GM12878 (cell line): ENCODE measurements at regions not wholly inside any gene's neighbourhood (a gene's known extent, or its start where the extent isn't known, plus 50 kb on each side); places are given as distances from the start of the nearest gene placed in this dataset.

Experiments
- ATAC-seq: fragments of 200-7000 bp; cut with Tn5 transposase; 3 replicates; pipeline ENCODE4 v1.9.1; 2020; ENCODE audit warnings: mild to moderate bottlenecking, moderate library complexity
- BruUV-seq: library from RNA; stranded (reverse); fragments of 400-500 nt; replicated peaks from 2 replicates; lab custom pipeline; 2021; lab: Mats Ljungman, UMichigan
- CTCF ChIA-PET: fragments of 300-600 bp; sonication (Branson Sonifier 250); formaldehyde crosslinking; extraction: SDS; loops from one replicate; lab custom pipeline; 2021; ENCODE audit warnings: inconsistent platforms; lab: Yijun Ruan, JAX
- POLR2A ChIA-PET: fragments of 350-600 bp; formaldehyde crosslinking; extraction: SDS; loops from one replicate; lab custom pipeline; 2021; ENCODE audit warnings: inconsistent platforms; lab: Charles Lee
- RAD21 ChIA-PET: fragments of 300-600 bp; sonication (Branson Sonifier 250); formaldehyde crosslinking; loops from one replicate; lab custom pipeline; 2023; ENCODE audit warnings: antibody characterized with exemption; ENCODE audit not compliant: unreplicated experiment; lab: Charles Lee
- SMC1A ChIA-PET: fragments of 300-600 bp; sonication (Branson Sonifier 250); formaldehyde crosslinking; loops from one replicate; lab custom pipeline; 2023; ENCODE audit not compliant: unreplicated experiment, uncharacterized antibody; lab: Charles Lee
- DNase-seq: peaks from one replicate; pipeline ENCODE4 v3.0.0-alpha.2; 2011; ENCODE audit warnings: low read depth, low spot score
- FAIRE-seq: peaks from 3 replicates; lab custom pipeline; 2011; peaks lifted over from hg19 to GRCh38; lab: Jason Lieb, UNC
- H2AFZ ChIP-seq: 2 replicates; pipeline ENCODE4 v1.6.0; 2011; ENCODE audit warnings: low read depth, low read length, control low read depth; ENCODE audit not compliant: control insufficient read depth
- H3K27ac ChIP-seq: 2 replicates; pipeline ENCODE4 v1.5.1; 2011; ENCODE audit warnings: control low read depth; ENCODE audit not compliant: control insufficient read depth, insufficient read depth
- H3K27me3 ChIP-seq, 2 experiments: replicated peaks in 1 of 2; 2 replicates each; pipeline versions ENCODE4 v1.6.0 to v1.6.1; 2011; ENCODE audit warnings: low read length in 1 of 2; ENCODE audit not compliant: control insufficient read depth in 2 of 2, insufficient read depth in 2 of 2
- H3K36me3 ChIP-seq, 2 experiments: 2 replicates each; pipeline ENCODE4 v1.5.1; 2011; ENCODE audit warnings: low read length in 1 of 2; ENCODE audit not compliant: control insufficient read depth in 2 of 2, insufficient read depth in 2 of 2
- H3K4me1 ChIP-seq: 2 replicates; pipeline ENCODE4 v1.6.1; 2011; ENCODE audit warnings: mild to moderate bottlenecking, low read length, moderate library complexity, mixed read lengths; ENCODE audit not compliant: control insufficient read depth, insufficient read depth
- H3K4me2 ChIP-seq: 2 replicates; pipeline ENCODE4 v1.6.0; 2011; ENCODE audit warnings: control low read depth; ENCODE audit not compliant: control insufficient read depth, insufficient read depth
- H3K4me3 ChIP-seq: fragments of 200-600 bp; sonication (generic); 2 replicates; pipeline ENCODE4 v1.5.1; 2016
- H3K79me2 ChIP-seq: 2 replicates; pipeline ENCODE4 v1.6.0; 2011; ENCODE audit warnings: low read length; ENCODE audit not compliant: control insufficient read depth, insufficient read depth
- H3K9ac ChIP-seq: 2 replicates; pipeline ENCODE4 v1.8.0; 2011; ENCODE audit warnings: low read length, control low read depth, mixed read lengths; ENCODE audit not compliant: control insufficient read depth, insufficient read depth
- H3K9me3 ChIP-seq: replicated peaks from 3 replicates; pipeline ENCODE4 v1.5.1; 2011; ENCODE audit warnings: mild to moderate bottlenecking, low read length; ENCODE audit not compliant: control insufficient read depth, insufficient read depth
- H4K20me1 ChIP-seq: 2 replicates; pipeline ENCODE4 v1.6.0; 2011; ENCODE audit not compliant: control insufficient read depth, insufficient read depth
- CREB1 ChIP-seq: IDR thresholded peaks from 2 replicates; pipeline ENCODE4 v1.6.1; 2012; ENCODE audit warnings: low read depth, mild to moderate bottlenecking, inconsistent platforms
- IRF4 ChIP-seq: IDR thresholded peaks from 2 replicates; pipeline ENCODE4 v1.6.1; 2011; ENCODE audit warnings: low read depth, low read length
- NBN ChIP-seq: fragments of 450-650 bp; IDR thresholded peaks from 2 replicates; pipeline ENCODE4 v1.6.1; 2016
- RAD21 ChIP-seq: IDR thresholded peaks from 2 replicates; pipeline ENCODE4 v1.6.1; 2011; ENCODE audit warnings: mild to moderate bottlenecking, low read depth, low read length, moderate library complexity; ENCODE audit not compliant: insufficient read depth
- ZNF207 ChIP-seq: fragments of 450-650 bp; IDR thresholded peaks from 2 replicates; pipeline ENCODE4 v1.6.1; 2014; ENCODE audit warnings: antibody characterized with exemption, mild to moderate bottlenecking, borderline replicate concordance
- WGBS: methylation state at CpG from one replicate; pipeline ENCODE4 v1.1.6; 2016; ENCODE audit warnings: low lambda C conversion rate; ENCODE audit not compliant: insufficient replicate concordance, insufficient coverage; ENCODE audit errors: missing lambda C conversion rate; 5-methylcytosine and 5-hydroxymethylcytosine counted together
- in situ Hi-C: fragments of 300-500 bp; cut with MboI; formaldehyde crosslinking; loops from 9 replicates; pipeline ENCODE4 v1.14.3; 2018; ENCODE audit warnings: mixed read lengths
- intact Hi-C: fragments of 100-400 bp; cut with micrococcal nuclease; formaldehyde crosslinking; loops from one replicate; pipeline ENCODE4 v1.14.2; 2022; ENCODE audit not compliant: unreplicated experiment
- TF ChIP-seq, protein P1 (sequence below): IDR thresholded peaks from 2 replicates; pipeline ENCODE4 v1.6.1; 2012; ENCODE audit warnings: low read length, inconsistent platforms

DNA sequence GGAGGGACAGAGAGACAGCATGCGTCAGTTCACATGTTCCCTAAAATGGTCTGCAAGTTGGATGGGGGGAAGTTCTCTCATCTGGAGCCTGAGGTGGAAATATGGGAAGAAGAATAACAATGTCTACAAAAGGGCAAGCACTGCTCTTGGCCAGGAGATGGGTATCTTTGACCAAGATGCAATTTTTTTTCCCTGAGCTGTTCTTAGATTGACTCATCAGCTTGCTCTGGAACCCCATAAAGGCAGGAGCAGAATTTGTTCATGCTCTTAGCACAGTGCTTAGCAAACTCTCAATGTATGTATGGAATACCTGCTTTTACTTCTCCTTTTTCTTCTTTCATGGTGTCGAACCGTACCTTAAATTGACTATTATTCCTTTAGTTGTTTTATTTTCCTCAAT, 90.5 kb upstream of the ZNF827 start (continued):
- TF ChIP-seq, protein P1, sequence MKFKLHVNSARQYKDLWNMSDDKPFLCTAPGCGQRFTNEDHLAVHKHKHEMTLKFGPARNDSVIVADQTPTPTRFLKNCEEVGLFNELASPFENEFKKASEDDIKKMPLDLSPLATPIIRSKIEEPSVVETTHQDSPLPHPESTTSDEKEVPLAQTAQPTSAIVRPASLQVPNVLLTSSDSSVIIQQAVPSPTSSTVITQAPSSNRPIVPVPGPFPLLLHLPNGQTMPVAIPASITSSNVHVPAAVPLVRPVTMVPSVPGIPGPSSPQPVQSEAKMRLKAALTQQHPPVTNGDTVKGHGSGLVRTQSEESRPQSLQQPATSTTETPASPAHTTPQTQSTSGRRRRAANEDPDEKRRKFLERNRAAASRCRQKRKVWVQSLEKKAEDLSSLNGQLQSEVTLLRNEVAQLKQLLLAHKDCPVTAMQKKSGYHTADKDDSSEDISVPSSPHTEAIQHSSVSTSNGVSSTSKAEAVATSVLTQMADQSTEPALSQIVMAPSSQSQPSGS, result peak; percentile 27; the same call in 1 of the 2 replicates
- TF ChIP-seq RAD21, result peak; percentile 79

DNA sequence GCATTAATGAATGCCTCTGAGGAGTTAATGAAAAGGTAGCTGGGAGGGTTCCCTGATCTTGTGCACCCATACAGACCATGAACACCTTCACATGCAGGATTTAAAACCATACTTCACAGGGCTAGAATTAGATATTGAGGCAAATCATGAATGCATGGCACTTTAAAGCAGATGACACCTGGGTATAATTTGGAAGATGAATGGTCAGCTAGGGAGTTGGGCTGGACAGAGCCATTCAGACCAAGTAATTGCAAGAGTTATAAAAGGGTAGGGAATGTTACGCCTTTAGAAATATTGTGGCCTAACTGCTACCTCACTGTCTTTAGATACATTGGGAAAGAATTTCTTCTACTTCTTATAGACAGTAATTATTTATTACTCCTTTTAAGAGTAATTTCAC, 89.1 kb upstream of the ZNF827 start:
- Histone ChIP-seq H2AFZ (no peak overlapping the region), H4K20me1 (no peaks in the 10 kb centered on the region), H3K27me3 (no peaks in the 10 kb centered on the region), H3K79me2 (no peaks in the 10 kb centered on the region), H3K27ac (no peak overlapping the region), H3K4me1 (peaks cover 52% of the 10 kb centered on the region), H3K9ac (no peak overlapping the region), H3K4me2 (no peak overlapping the region), H3K36me3 (no peaks in the 10 kb centered on the region), H3K4me3 (no peak overlapping the region), H3K9me3 (no peaks in the 10 kb centered on the region)
- DNase-seq, result no peak
- SMC1A ChIA-PET, result interaction anchor here (1.1 to 6.5 kb wide), 3 partner anchors 32 to 127 kb away, joined by 3 to 33 read pairs (median 11); no protein-coding TSS in a partner anchor
- intact Hi-C loops (loop anchor here (5.0 kb wide), 2 partner anchors 150 to 315 kb away; partner anchors contain the start of gene LSM6), in situ Hi-C loops (no loop called here)
- 92% methylated on average over 1 of the region's 1 CpG for WGBS
- POLR2A ChIA-PET, result no interaction called here
- RAD21 ChIA-PET, result interaction anchor here (0.9 to 1.9 kb wide), 2 partner anchors 23 to 68 kb away, joined by 3 to 4 read pairs; no protein-coding TSS in a partner anchor
- BruUV-seq, result no TSS peak
- TF ChIP-seq CREB1 (no peak), ZNF207 (no peak), IRF4 (no peak), NBN (no peak)
- no peak for FAIRE-seq
- no peak for ATAC-seq
- CTCF ChIA-PET, result interaction anchor here (0.6 to 1.5 kb wide), 4 partner anchors 11 to 215 kb away, joined by 3 to 4 read pairs (median 4); no protein-coding TSS in a partner anchor
